ENCODE measurements at regions not wholly inside any gene's neighbourhood (a gene's known extent, or its start where the extent isn't known, plus 50 kb on each side); places are given as distances from the start of the nearest gene placed in this dataset.

DNA sequence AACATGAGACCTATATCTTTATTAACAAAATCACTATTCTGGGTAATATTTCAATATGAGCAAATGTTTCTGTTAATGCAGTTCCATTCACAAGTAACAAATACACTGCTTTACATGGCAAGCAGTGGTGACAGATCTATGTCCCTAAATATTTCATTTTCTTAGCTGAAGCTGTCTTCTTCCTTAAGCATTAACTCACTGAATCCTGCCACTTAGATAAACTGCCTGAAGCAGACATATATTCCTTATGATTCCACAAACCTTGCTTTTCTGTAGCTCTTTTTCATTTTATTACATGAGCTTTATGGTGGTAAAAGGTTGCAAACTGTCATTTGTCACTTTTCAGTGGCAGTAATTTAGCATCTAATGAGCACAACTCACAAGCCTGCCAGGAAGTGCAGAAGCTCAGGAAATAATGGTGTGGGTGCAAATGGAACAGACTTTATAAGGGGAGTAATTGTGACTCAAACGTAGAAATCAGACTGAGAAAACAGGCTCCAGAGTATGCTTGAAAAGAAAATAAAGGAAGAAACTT is 217.2 kb downstream of the XPNPEP1 start:
- Histone ChIP-seq H3K36me3 (ENCODE audit: control insufficient read depth, insufficient read depth, low read length) (no peaks in the 10 kb centered on the region), H3K27me3 (ENCODE audit: control insufficient read depth, insufficient read depth, low read length) (no peaks in the 10 kb centered on the region), H3K4me1 (ENCODE audit: control insufficient read depth, extremely low read depth, insufficient read depth, low read length) (no peaks in the 10 kb centered on the region), H4K20me1 (ENCODE audit: control insufficient read depth, extremely low read depth, insufficient read depth, low read length) (no peaks in the 10 kb centered on the region), H3K4me3 (replicated peaks in 1 of 4; ENCODE audit: control extremely low read depth in 1 of 4, insufficient read depth in 1 of 4, low read depth in 3 of 4, low read length in 4 of 4) (no peak overlapping the region), H3K9me3 (ENCODE audit: control insufficient read depth, insufficient read depth, low read depth, low read length) (no peaks in the 10 kb centered on the region), H3K9ac (ENCODE audit: insufficient read depth, low read length) (no peak overlapping the region), H3K4me2 (ENCODE audit: extremely low read depth, insufficient read depth, low read length) (no peak overlapping the region), H3K27ac (ENCODE audit: insufficient read depth, low read length) (no peak overlapping the region), H2AFZ (ENCODE audit: low read length) (no peak overlapping the region), H3K79me2 (ENCODE audit: control insufficient read depth, insufficient read depth, low read length) (no peaks in the 10 kb centered on the region)
- DNase-seq (ENCODE audit: low read depth in 2 of 2): no peak
- TF ChIP-seq, protein P1, sequence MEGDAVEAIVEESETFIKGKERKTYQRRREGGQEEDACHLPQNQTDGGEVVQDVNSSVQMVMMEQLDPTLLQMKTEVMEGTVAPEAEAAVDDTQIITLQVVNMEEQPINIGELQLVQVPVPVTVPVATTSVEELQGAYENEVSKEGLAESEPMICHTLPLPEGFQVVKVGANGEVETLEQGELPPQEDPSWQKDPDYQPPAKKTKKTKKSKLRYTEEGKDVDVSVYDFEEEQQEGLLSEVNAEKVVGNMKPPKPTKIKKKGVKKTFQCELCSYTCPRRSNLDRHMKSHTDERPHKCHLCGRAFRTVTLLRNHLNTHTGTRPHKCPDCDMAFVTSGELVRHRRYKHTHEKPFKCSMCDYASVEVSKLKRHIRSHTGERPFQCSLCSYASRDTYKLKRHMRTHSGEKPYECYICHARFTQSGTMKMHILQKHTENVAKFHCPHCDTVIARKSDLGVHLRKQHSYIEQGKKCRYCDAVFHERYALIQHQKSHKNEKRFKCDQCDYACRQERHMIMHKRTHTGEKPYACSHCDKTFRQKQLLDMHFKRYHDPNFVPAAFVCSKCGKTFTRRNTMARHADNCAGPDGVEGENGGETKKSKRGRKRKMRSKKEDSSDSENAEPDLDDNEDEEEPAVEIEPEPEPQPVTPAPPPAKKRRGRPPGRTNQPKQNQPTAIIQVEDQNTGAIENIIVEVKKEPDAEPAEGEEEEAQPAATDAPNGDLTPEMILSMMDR (conservative IDR thresholded peaks at IDR 0.05 in 1 of 2, IDR thresholded peaks at IDR 0.05 in 1 of 2; ENCODE audit: low read depth in 1 of 2, low read length in 2 of 2): no peak
- TF ChIP-seq EZH2 (IDR thresholded peaks at IDR 0.05; ENCODE audit: low read length, missing control alignments): no peak

DNA sequence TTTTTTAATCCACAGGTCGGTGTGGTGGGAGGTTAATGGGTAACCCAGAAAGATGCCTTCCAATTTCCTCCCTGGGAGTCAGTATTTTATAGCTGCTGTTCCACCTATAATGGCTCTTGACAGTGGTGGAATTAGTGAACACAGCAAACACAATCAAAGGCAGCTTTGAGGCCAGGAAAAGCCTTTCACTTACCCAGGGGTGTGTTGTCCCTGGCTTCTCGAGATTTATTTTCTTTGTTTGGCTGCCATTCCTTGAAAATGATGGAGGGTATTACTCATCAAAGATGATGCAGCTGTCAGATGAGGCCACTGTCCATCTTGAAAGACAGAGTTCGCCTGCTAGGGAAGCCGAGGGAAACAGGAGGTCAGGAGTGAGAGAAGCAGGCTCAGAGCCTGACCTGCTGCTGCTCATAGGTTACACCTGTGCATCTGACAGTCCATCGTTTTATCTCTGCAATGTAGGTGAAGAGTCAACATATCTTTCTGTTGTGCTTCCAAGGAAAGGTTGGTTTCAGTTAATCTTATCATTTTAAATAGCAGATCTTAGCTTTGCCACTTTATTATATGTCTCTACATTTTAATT is 221.6 kb downstream of the XPNPEP1 start:
- H3K9ac ChIP-seq (ENCODE audit: insufficient read depth, low read length): no peak overlapping the region
- H3K36me3 ChIP-seq (ENCODE audit: control insufficient read depth, insufficient read depth, low read length): no peaks in the 10 kb centered on the region
- no peaks in the 10 kb centered on the region for H3K27me3 ChIP-seq (ENCODE audit: control insufficient read depth, insufficient read depth, low read length)
- H3K4me3 ChIP-seq (replicated peaks in 1 of 4; ENCODE audit: control extremely low read depth in 1 of 4, insufficient read depth in 1 of 4, low read depth in 3 of 4, low read length in 4 of 4): no peak overlapping the region
- no peaks in the 10 kb centered on the region for H3K9me3 ChIP-seq (ENCODE audit: control insufficient read depth, insufficient read depth, low read depth, low read length)
- H3K4me1 ChIP-seq (ENCODE audit: control insufficient read depth, extremely low read depth, insufficient read depth, low read length): no peaks in the 10 kb centered on the region
- H3K4me2 ChIP-seq (ENCODE audit: extremely low read depth, insufficient read depth, low read length): no peak overlapping the region
- TF ChIP-seq, protein P1 (conservative IDR thresholded peaks at IDR 0.05 in 1 of 2, IDR thresholded peaks at IDR 0.05 in 1 of 2; ENCODE audit: low read depth in 1 of 2, low read length in 2 of 2): no peak
- no peak for TF ChIP-seq EZH2 (IDR thresholded peaks at IDR 0.05; ENCODE audit: low read length, missing control alignments)
- no peak overlapping the region for H3K27ac ChIP-seq (ENCODE audit: insufficient read depth, low read length)
- no peaks in the 10 kb centered on the region for H3K79me2 ChIP-seq (ENCODE audit: control insufficient read depth, insufficient read depth, low read length)
- no peaks in the 10 kb centered on the region for H4K20me1 ChIP-seq (ENCODE audit: control insufficient read depth, extremely low read depth, insufficient read depth, low read length)
- no peak for DNase-seq (ENCODE audit: low read depth in 2 of 2)
- H2AFZ ChIP-seq (ENCODE audit: low read length): no peak overlapping the region

DNA sequence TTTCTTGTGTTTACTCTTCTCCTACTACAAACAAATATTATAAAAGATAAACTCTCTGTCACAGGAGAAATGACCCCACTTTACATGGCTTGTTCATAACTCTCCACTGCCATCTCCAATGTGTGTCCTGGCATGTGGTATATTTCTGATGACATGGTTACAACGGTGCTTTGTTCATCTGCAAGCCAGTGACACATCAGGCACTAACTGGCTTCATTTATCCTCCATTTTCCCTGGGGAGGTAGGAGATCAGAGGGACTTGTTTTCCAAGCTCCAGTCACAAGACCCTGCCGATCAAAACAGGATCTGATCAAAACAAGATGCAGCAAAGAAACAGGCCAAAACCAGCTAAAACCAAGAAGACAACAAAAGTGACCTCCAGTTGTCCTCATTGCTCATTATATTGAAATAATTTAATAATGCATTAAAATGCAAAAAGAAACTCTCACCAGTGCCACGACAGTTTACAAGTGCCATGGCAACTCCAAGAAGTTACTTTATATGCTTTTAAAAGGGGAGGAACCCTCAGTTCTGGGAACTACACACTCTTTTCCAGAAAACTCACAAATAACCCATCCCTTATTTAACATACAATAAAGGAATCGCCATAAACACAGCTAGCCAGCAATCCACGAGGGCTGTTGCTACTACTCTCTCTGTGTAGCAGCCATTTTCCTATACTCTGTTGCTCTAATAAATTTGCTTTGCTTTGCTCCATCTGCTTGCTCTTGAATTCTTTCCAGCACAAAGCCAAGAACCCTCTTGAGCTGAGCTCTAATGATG is 224.2 kb downstream of the XPNPEP1 start:
- no peak overlapping the region for H2AFZ ChIP-seq (ENCODE audit: low read length)
- no peak for DNase-seq (ENCODE audit: low read depth in 2 of 2)
- H4K20me1 ChIP-seq (ENCODE audit: control insufficient read depth, extremely low read depth, insufficient read depth, low read length): no peaks in the 10 kb centered on the region
- no peak overlapping the region for H3K4me3 ChIP-seq (replicated peaks in 1 of 4; ENCODE audit: control extremely low read depth in 1 of 4, insufficient read depth in 1 of 4, low read depth in 3 of 4, low read length in 4 of 4)
- no peak overlapping the region for H3K27ac ChIP-seq (ENCODE audit: insufficient read depth, low read length)
- H3K36me3 ChIP-seq (ENCODE audit: control insufficient read depth, insufficient read depth, low read length): no peaks in the 10 kb centered on the region
- H3K4me2 ChIP-seq (ENCODE audit: extremely low read depth, insufficient read depth, low read length): no peak overlapping the region
- no peaks in the 10 kb centered on the region for H3K27me3 ChIP-seq (ENCODE audit: control insufficient read depth, insufficient read depth, low read length)
- TF ChIP-seq, protein P1 (conservative IDR thresholded peaks at IDR 0.05 in 1 of 2, IDR thresholded peaks at IDR 0.05 in 1 of 2; ENCODE audit: low read depth in 1 of 2, low read length in 2 of 2): no peak
- TF ChIP-seq EZH2 (IDR thresholded peaks at IDR 0.05; ENCODE audit: low read length, missing control alignments): no peak
- no peak overlapping the region for H3K9ac ChIP-seq (ENCODE audit: insufficient read depth, low read length)
- H3K4me1 ChIP-seq (ENCODE audit: control insufficient read depth, extremely low read depth, insufficient read depth, low read length): no peaks in the 10 kb centered on the region
- H3K79me2 ChIP-seq (ENCODE audit: control insufficient read depth, insufficient read depth, low read length): no peaks in the 10 kb centered on the region
- H3K9me3 ChIP-seq (ENCODE audit: control insufficient read depth, insufficient read depth, low read depth, low read length): no peaks in the 10 kb centered on the region

Measured in fibroblast of lung (primary cell).